Uterus (tissue), 2 donors: ENCODE measurements at regions not wholly inside any gene's neighbourhood (a gene's known extent, or its start where the extent isn't known, plus 50 kb on each side); places are given as distances from the start of the nearest gene placed in this dataset.

Experiments
- POLR2A ChIP-seq, 2 donors: fragments of 450-650 bp; IDR thresholded peaks; one replicate each; pipeline ENCODE4 v1.6.1; 2016; ENCODE audit warnings: antibody characterized with exemption in 2 of 2, mild to moderate bottlenecking in 1 of 2, moderate library complexity in 1 of 2
- TF ChIP-seq, protein P1 (sequence below), 4 experiments: fragments of 200-600 bp in 2 of 4; fragments of 450-650 bp in 2 of 4; sonication (generic) in 2 of 4; IDR thresholded peaks; one replicate each; pipeline ENCODE4 v1.5.1; 2016 to 2019; ENCODE audit warnings: antibody characterized with exemption in 4 of 4, mild to moderate bottlenecking in 2 of 4, moderate library complexity in 1 of 4

DNA sequence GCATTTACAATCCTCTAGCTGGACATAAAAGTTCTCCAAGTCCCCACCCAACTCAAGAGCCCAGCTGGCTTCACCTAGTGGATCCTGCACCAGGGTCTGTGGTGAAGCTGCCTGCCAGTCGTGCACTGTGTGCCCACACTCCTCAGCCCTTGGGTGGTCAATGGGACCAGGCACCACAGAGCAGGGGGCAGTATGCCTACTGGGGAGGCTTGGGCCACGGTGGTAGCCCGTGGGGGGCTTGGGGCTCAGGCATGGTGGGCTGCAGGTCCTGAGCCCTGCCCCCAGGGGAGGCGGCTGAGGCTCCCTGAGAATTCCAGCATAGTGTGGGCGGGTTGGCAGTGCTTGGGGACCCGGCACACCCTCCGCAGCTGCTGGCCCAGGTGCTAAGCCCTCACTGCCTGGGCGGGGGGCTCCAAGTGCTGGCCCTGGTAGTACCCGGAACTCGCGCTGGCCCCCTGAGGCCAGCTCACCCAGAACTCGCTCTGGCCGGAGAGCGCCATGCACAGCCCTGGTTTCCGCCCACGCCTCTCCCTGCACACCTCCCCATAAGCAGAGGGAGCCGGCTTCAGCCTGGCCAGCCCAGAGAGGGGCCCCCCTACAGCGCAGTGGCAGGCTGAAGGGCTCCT lies 1473.4 kb downstream of the SUCLG1 start:
- TF ChIP-seq, protein P1, sequence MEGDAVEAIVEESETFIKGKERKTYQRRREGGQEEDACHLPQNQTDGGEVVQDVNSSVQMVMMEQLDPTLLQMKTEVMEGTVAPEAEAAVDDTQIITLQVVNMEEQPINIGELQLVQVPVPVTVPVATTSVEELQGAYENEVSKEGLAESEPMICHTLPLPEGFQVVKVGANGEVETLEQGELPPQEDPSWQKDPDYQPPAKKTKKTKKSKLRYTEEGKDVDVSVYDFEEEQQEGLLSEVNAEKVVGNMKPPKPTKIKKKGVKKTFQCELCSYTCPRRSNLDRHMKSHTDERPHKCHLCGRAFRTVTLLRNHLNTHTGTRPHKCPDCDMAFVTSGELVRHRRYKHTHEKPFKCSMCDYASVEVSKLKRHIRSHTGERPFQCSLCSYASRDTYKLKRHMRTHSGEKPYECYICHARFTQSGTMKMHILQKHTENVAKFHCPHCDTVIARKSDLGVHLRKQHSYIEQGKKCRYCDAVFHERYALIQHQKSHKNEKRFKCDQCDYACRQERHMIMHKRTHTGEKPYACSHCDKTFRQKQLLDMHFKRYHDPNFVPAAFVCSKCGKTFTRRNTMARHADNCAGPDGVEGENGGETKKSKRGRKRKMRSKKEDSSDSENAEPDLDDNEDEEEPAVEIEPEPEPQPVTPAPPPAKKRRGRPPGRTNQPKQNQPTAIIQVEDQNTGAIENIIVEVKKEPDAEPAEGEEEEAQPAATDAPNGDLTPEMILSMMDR (IDR thresholded peaks at IDR 0.05): no peak
- no peak for TF ChIP-seq POLR2A (IDR thresholded peaks at IDR 0.05)
